Bronchial epithelial cell (primary cell): ENCODE measurements at regions not wholly inside any gene's neighbourhood (a gene's known extent, or its start where the extent isn't known, plus 50 kb on each side); places are given as distances from the start of the nearest gene placed in this dataset.

Experiments
- DNase-seq: peaks from one replicate; pipeline ENCODE4 v3.0.0-alpha.2; 2010; ENCODE audit warnings: low read depth
- FAIRE-seq: peaks from 2 replicates; lab custom pipeline; 2011; peaks lifted over from hg19 to GRCh38; lab: Jason Lieb, UNC
- H3K27me3 ChIP-seq: 2 replicates; pipeline ENCODE4 v1.5.1; 2011; ENCODE audit warnings: low read length; ENCODE audit not compliant: control insufficient read depth, insufficient read depth
- H3K36me3 ChIP-seq: 2 replicates; pipeline ENCODE4 v1.5.1; 2011; ENCODE audit warnings: low read length; ENCODE audit not compliant: control insufficient read depth, insufficient read depth
- H3K4me3 ChIP-seq: 2 replicates; pipeline ENCODE4 v1.5.1; 2011; ENCODE audit warnings: mild to moderate bottlenecking, low read depth, low read length, control low read depth
- TF ChIP-seq, protein P1 (sequence below): IDR thresholded peaks from 2 replicates; pipeline ENCODE4 v1.5.1; 2011; ENCODE audit warnings: mild to moderate bottlenecking, moderate library complexity, low read length, control low read depth, inconsistent platforms; ENCODE audit not compliant: insufficient read depth, severe bottlenecking

DNA sequence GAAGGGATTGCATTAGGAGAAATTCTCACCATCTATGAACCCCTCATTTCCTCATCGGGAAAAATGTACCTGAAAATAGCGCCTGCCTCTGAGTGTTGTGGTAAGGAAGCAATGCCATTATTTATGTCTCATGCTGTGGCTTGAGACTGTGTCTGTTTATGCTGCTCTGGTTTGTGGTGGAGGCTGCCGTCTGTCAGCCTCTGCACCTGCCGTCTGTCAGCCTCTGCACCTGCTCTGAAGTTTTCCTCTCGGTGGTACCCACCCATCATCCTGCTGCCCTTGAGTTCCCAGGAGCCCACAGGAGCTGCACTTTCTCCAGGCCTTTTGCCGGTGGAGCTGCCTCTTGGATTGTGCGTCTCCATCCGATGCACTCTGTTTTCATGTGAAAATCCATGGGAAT lies 68.5 kb upstream of the PPP2R3B start:
- TF ChIP-seq, protein P1, sequence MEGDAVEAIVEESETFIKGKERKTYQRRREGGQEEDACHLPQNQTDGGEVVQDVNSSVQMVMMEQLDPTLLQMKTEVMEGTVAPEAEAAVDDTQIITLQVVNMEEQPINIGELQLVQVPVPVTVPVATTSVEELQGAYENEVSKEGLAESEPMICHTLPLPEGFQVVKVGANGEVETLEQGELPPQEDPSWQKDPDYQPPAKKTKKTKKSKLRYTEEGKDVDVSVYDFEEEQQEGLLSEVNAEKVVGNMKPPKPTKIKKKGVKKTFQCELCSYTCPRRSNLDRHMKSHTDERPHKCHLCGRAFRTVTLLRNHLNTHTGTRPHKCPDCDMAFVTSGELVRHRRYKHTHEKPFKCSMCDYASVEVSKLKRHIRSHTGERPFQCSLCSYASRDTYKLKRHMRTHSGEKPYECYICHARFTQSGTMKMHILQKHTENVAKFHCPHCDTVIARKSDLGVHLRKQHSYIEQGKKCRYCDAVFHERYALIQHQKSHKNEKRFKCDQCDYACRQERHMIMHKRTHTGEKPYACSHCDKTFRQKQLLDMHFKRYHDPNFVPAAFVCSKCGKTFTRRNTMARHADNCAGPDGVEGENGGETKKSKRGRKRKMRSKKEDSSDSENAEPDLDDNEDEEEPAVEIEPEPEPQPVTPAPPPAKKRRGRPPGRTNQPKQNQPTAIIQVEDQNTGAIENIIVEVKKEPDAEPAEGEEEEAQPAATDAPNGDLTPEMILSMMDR: no peak
- H3K36me3 ChIP-seq: no peaks in the 10 kb centered on the region
- FAIRE-seq (no peak), DNase-seq (no peak)
- H3K4me3 ChIP-seq: no peak overlapping the region
- H3K27me3 ChIP-seq: no peaks in the 10 kb centered on the region

- Histone ChIP-seq H3K4me3 (no peak overlapping the region), H3K36me3 (no peaks in the 10 kb centered on the region), H3K27me3 (no peaks in the 10 kb centered on the region)
- TF ChIP-seq, protein P1: no peak
- no peak for DNase-seq
- FAIRE-seq: no peak
Measured at GRCh38 chrX:455673-456072, 69.0 kb upstream of the PPP2R3B start.

DNA sequence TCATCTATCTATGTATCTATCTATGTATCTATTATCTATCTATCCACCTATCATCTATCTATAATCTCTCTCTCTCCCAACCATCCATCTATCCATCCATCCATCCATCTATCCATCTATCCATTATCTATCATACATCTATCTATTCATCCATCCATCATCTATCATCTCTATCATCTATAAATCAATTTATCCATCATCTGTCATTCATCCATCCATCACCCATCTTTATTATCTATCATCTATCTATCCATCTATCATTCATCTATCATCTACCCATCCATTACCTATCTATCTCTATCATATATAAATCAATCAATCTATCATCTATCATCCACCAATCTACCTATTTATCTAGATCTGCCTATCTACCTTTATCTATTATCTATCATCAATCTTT lies 69.4 kb upstream of the PPP2R3B start:
- H3K27me3 ChIP-seq: no peaks in the 10 kb centered on the region
- TF ChIP-seq, protein P1: no peak
- no peak for FAIRE-seq

GRCh38 chrX:456551-457291 lies 70.0 kb upstream of the PPP2R3B start:
- DNase-seq (no peak), FAIRE-seq (no peak)
- H3K4me3 ChIP-seq: no peak overlapping the region
- H3K36me3 ChIP-seq: no peaks in the 10 kb centered on the region
- H3K27me3 ChIP-seq: no peaks in the 10 kb centered on the region
- TF ChIP-seq, protein P1: no peak

More for the DNA sequence above, 69.4 kb upstream of the PPP2R3B start:
- DNase-seq: no peak
- no peak overlapping the region for H3K4me3 ChIP-seq
- no peaks in the 10 kb centered on the region for H3K36me3 ChIP-seq

DNA sequence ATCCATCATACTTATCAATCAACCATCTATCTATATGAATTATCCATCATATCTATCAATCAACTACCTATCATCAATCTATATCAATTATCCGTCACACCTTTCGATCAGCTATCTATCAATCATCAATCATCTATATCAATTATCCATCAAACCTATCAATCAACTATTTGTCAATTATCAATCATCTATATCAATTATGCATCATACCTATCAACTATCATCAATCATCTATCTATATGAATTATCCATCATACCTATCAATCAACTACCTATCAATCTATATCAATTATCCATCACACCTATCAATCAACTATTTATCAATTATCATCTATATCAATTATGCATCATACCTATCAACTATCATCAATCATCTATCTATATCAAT lies 70.6 kb upstream of the PPP2R3B start:
- no peak for FAIRE-seq
- DNase-seq: no peak
- TF ChIP-seq, protein P1: no peak
- Histone ChIP-seq H3K36me3 (no peaks in the 10 kb centered on the region), H3K27me3 (no peaks in the 10 kb centered on the region), H3K4me3 (no peak overlapping the region)

GRCh38 chrX:458631-459061 lies 71.9 kb upstream of the PPP2R3B start:
- H3K36me3 ChIP-seq: no peaks in the 10 kb centered on the region
- no peak overlapping the region for H3K4me3 ChIP-seq
- FAIRE-seq: no peak
- TF ChIP-seq, protein P1: no peak
- DNase-seq: no peak
- H3K27me3 ChIP-seq: no peaks in the 10 kb centered on the region
